NCI-H2107 (cell line): ENCODE measurements at regions not wholly inside any gene's neighbourhood (a gene's known extent, or its start where the extent isn't known, plus 50 kb on each side); places are given as distances from the start of the nearest gene placed in this dataset.

Experiments used
- DNase-seq: peaks from one replicate; lab custom pipeline; 2025; lab: John Stamatoyannopoulos, UW

GRCh38 chr13:74662905-74663304 lies 528.7 kb upstream of the KLF12 start:
- no peak for DNase-seq

GRCh38 chr13:74661851-74662250 lies 527.6 kb upstream of the KLF12 start:
- DNase-seq: no peak

GRCh38 chr13:74657765-74658164 lies 523.6 kb upstream of the KLF12 start:
- no peak for DNase-seq

- no peak for DNase-seq
These were observed 516.9 kb upstream of the KLF12 start for GRCh38 chr13:74651121-74651520.

- DNase-seq: no peak
These were observed 513.8 kb upstream of the KLF12 start for GRCh38 chr13:74647991-74648390.

GRCh38 chr13:74647211-74647610 lies 513.0 kb upstream of the KLF12 start:
- DNase-seq: no peak

- DNase-seq: no peak
These were observed 511.9 kb upstream of the KLF12 start for GRCh38 chr13:74646091-74646490.

GRCh38 chr13:74645586-74645985 lies 511.4 kb upstream of the KLF12 start:
- DNase-seq: no peak

- no peak for DNase-seq
These were observed 510.0 kb upstream of the KLF12 start for GRCh38 chr13:74644229-74644628.

- DNase-seq: no peak
These were observed 507.4 kb upstream of the KLF12 start for GRCh38 chr13:74641586-74641985.

GRCh38 chr13:74633734-74634133 lies 499.5 kb upstream of the KLF12 start:
- DNase-seq: no peak

- no peak for DNase-seq
These were observed 495.8 kb upstream of the KLF12 start for GRCh38 chr13:74629985-74630384.

- DNase-seq: no peak
These were observed 491.3 kb upstream of the KLF12 start for GRCh38 chr13:74625541-74625940.

GRCh38 chr13:74623761-74624160 lies 489.6 kb upstream of the KLF12 start:
- no peak for DNase-seq

- no peak for DNase-seq
These were observed 488.1 kb upstream of the KLF12 start for GRCh38 chr13:74622284-74622683.

- DNase-seq: no peak
These were observed 486.5 kb upstream of the KLF12 start for GRCh38 chr13:74620711-74621110.

GRCh38 chr13:74620308-74620707 lies 486.1 kb upstream of the KLF12 start:
- DNase-seq: no peak

GRCh38 chr13:74597526-74597925 lies 463.3 kb upstream of the KLF12 start:
- DNase-seq: no peak

GRCh38 chr13:74596691-74597090 lies 462.5 kb upstream of the KLF12 start:
- DNase-seq: no peak

GRCh38 chr13:74593688-74594087 lies 459.5 kb upstream of the KLF12 start:
- DNase-seq: no peak

- DNase-seq: no peak
These were observed 452.6 kb upstream of the KLF12 start for GRCh38 chr13:74586847-74587246.

GRCh38 chr13:74576420-74576819 lies 442.2 kb upstream of the KLF12 start:
- DNase-seq: no peak

- no peak for DNase-seq
These were observed 441.5 kb upstream of the KLF12 start for GRCh38 chr13:74575729-74576125.

- no peak for DNase-seq
These were observed 440.9 kb upstream of the KLF12 start for GRCh38 chr13:74574964-74575728.
